ENCODE measurements at regions not wholly inside any gene's neighbourhood (a gene's known extent, or its start where the extent isn't known, plus 50 kb on each side); places are given as distances from the start of the nearest gene placed in this dataset.

GRCh38 chr3:124296406-124296805 lies 304.5 kb upstream of the ROPN1 start:
- peaks cover 0 to 4% of the 10 kb centered on the region in 2 donors for H3K4me1 ChIP-seq (ENCODE audit: control insufficient read depth in 1 of 2, insufficient read depth in 2 of 2, low read length in 2 of 2)
- H3K27me3 ChIP-seq (ENCODE audit: control insufficient read depth in 1 of 2, insufficient read depth in 2 of 2, low read length in 2 of 2): peaks cover 0 to 3% of the 10 kb centered on the region in 2 donors
- H3K4me3 ChIP-seq (ENCODE audit: low read depth in 1 of 2, low read length in 2 of 2): no peak overlapping the region
- no peak overlapping the region for H3K9ac ChIP-seq (ENCODE audit: low read depth in 1 of 2, low read length in 2 of 2)
- H3K9me3 ChIP-seq (ENCODE audit: control insufficient read depth in 1 of 2, low read length in 2 of 2): no peaks in the 10 kb centered on the region
- H3K36me3 ChIP-seq (ENCODE audit: control insufficient read depth in 1 of 2, insufficient read depth in 2 of 2, low read length in 2 of 2): no peaks in the 10 kb centered on the region
- H3K27ac ChIP-seq (ENCODE audit: low read depth, low read length): no peak overlapping the region

GRCh38 chr3:124297062-124297980 lies 305.4 kb upstream of the ROPN1 start:
- H3K4me3 ChIP-seq (ENCODE audit: low read depth in 1 of 2, low read length in 2 of 2): no peak overlapping the region
- H3K9me3 ChIP-seq (ENCODE audit: control insufficient read depth in 1 of 2, low read length in 2 of 2): no peaks in the 10 kb centered on the region
- peaks cover 0 to 3% of the 10 kb centered on the region in 2 donors for H3K27me3 ChIP-seq (ENCODE audit: control insufficient read depth in 1 of 2, insufficient read depth in 2 of 2, low read length in 2 of 2)
- no peak overlapping the region for H3K27ac ChIP-seq (ENCODE audit: low read depth, low read length)
- no peak overlapping the region for H3K9ac ChIP-seq (ENCODE audit: low read depth in 1 of 2, low read length in 2 of 2)
- H3K4me1 ChIP-seq (ENCODE audit: control insufficient read depth in 1 of 2, insufficient read depth in 2 of 2, low read length in 2 of 2): peaks cover 0 to under 1% of the 10 kb centered on the region in 2 donors
- H3K36me3 ChIP-seq (ENCODE audit: control insufficient read depth in 1 of 2, insufficient read depth in 2 of 2, low read length in 2 of 2): no peaks in the 10 kb centered on the region

DNA sequence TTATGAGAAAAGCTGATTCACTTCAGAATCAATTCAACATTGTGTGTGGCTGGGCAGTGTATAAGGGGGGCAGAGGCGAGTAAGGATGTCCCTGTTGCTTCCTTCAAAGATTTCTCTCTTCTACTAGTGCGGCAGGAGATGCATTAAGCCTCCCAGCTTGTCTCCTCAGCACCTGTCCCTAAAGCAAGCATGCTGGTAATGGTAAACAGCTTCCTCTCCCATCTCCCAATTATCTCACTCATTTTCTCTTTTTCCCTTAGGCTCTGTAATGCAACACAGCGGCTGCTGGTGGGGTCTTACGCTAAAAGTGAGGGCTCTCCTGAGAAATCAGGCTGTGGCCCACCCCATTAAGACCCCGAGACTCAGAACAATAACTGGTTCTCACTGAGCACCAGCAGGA lies 306.4 kb upstream of the ROPN1 start:
- Histone ChIP-seq H3K36me3 (ENCODE audit: control insufficient read depth in 1 of 2, insufficient read depth in 2 of 2, low read length in 2 of 2) (no peaks in the 10 kb centered on the region), H3K9ac (ENCODE audit: low read depth in 1 of 2, low read length in 2 of 2) (no peak overlapping the region), H3K4me3 (ENCODE audit: low read depth in 1 of 2, low read length in 2 of 2) (no peak overlapping the region), H3K4me1 (ENCODE audit: control insufficient read depth in 1 of 2, insufficient read depth in 2 of 2, low read length in 2 of 2) (no peaks in the 10 kb centered on the region), H3K27ac (ENCODE audit: low read depth, low read length) (no peak overlapping the region), H3K27me3 (ENCODE audit: control insufficient read depth in 1 of 2, insufficient read depth in 2 of 2, low read length in 2 of 2) (peaks cover 0 to 3% of the 10 kb centered on the region in 2 donors), H3K9me3 (ENCODE audit: control insufficient read depth in 1 of 2, low read length in 2 of 2) (no peaks in the 10 kb centered on the region)

GRCh38 chr3:124298951-124299350 lies 307.0 kb upstream of the ROPN1 start:
- Histone ChIP-seq H3K27ac (ENCODE audit: low read depth, low read length) (no peak overlapping the region), H3K27me3 (ENCODE audit: control insufficient read depth in 1 of 2, insufficient read depth in 2 of 2, low read length in 2 of 2) (peaks cover 0 to 3% of the 10 kb centered on the region in 2 donors), H3K4me3 (ENCODE audit: low read depth in 1 of 2, low read length in 2 of 2) (no peak overlapping the region), H3K9me3 (ENCODE audit: control insufficient read depth in 1 of 2, low read length in 2 of 2) (no peaks in the 10 kb centered on the region), H3K36me3 (ENCODE audit: control insufficient read depth in 1 of 2, insufficient read depth in 2 of 2, low read length in 2 of 2) (no peaks in the 10 kb centered on the region), H3K9ac (ENCODE audit: low read depth in 1 of 2, low read length in 2 of 2) (no peak overlapping the region), H3K4me1 (ENCODE audit: control insufficient read depth in 1 of 2, insufficient read depth in 2 of 2, low read length in 2 of 2) (no peaks in the 10 kb centered on the region)

DNA sequence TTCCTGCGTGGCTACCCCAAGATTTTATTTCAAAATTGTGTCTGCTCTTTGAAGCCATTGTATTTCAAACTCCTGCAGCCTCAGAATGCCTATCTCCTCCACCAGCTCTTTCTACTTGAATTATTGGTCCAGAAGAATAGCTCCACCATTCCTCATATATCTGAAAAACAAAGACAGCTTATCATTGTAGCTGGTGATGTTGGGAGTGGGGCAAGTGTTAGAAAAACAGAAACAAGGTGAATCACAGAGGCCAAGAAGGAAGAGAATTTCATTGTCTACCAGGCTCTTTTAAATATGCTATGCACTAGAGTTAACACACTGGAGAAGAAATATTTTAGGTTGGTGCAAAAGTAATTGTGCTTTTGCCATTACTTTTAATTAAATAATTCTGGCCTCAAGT lies 307.9 kb upstream of the ROPN1 start:
- Histone ChIP-seq H3K27ac (ENCODE audit: low read depth, low read length) (no peak overlapping the region), H3K36me3 (ENCODE audit: control insufficient read depth in 1 of 2, insufficient read depth in 2 of 2, low read length in 2 of 2) (no peaks in the 10 kb centered on the region), H3K9me3 (ENCODE audit: control insufficient read depth in 1 of 2, low read length in 2 of 2) (no peaks in the 10 kb centered on the region), H3K4me3 (ENCODE audit: low read depth in 1 of 2, low read length in 2 of 2) (no peak overlapping the region), H3K9ac (ENCODE audit: low read depth in 1 of 2, low read length in 2 of 2) (no peak overlapping the region), H3K27me3 (ENCODE audit: control insufficient read depth in 1 of 2, insufficient read depth in 2 of 2, low read length in 2 of 2) (no peaks in the 10 kb centered on the region), H3K4me1 (ENCODE audit: control insufficient read depth in 1 of 2, insufficient read depth in 2 of 2, low read length in 2 of 2) (no peaks in the 10 kb centered on the region)

DNA sequence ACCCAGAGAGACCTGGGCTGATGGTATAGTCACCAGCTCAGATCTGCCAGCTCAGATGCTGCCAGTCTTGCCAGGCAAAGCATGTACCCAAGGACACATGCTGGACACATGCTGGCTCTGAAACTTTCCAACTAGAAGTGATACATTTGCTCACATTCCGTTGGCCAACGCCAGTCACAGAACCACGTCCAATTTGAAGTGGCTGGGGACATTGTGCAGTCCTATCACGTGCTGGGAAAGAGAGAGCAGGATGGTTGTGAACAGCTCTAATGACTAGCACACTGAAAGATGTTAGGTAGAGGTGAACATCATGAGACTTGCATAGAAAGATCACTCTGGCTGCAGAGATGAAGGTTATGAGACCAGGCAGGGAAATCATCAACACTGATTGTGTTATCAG lies 308.5 kb upstream of the ROPN1 start:
- Histone ChIP-seq H3K36me3 (ENCODE audit: control insufficient read depth in 1 of 2, insufficient read depth in 2 of 2, low read length in 2 of 2) (no peaks in the 10 kb centered on the region), H3K9ac (ENCODE audit: low read depth in 1 of 2, low read length in 2 of 2) (no peak overlapping the region), H3K4me3 (ENCODE audit: low read depth in 1 of 2, low read length in 2 of 2) (no peak overlapping the region), H3K4me1 (ENCODE audit: control insufficient read depth in 1 of 2, insufficient read depth in 2 of 2, low read length in 2 of 2) (no peaks in the 10 kb centered on the region), H3K27ac (ENCODE audit: low read depth, low read length) (no peak overlapping the region), H3K9me3 (ENCODE audit: control insufficient read depth in 1 of 2, low read length in 2 of 2) (peaks cover 0 to 4% of the 10 kb centered on the region in 2 donors), H3K27me3 (ENCODE audit: control insufficient read depth in 1 of 2, insufficient read depth in 2 of 2, low read length in 2 of 2) (no peaks in the 10 kb centered on the region)

DNA sequence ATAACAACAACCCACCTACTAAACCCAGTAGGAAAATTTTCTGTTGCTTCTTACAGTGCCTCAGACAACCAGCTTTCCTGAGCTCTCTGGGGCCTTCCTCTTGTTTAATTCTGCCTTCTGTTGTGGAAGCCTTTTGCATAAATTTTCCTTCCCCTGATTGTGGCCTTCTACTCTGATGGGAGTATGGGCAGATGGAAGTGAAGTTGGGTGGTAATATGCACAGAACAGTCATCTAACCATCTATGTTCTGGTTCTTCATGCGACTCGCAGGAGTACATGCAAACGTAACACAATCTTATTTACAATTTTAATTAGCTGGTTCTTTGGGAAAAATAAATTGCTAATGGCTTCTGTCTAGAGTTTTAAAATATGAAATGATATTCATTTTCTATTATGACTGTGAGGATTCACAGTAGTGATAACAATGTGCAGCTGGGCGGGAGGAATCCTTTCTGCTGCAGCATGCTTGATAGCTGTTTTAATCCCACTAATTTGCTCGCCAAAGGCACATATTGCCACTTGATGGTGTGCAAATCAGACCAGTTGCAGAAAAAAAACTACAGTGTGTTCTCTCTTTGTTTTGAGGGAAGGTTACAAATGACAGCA lies 311.5 kb upstream of the ROPN1 start:
- H3K36me3 ChIP-seq (ENCODE audit: control insufficient read depth in 1 of 2, insufficient read depth in 2 of 2, low read length in 2 of 2): no peaks in the 10 kb centered on the region
- no peak overlapping the region for H3K4me3 ChIP-seq (ENCODE audit: low read depth in 1 of 2, low read length in 2 of 2)
- peaks cover 4 to 14% of the 10 kb centered on the region in 2 donors for H3K9me3 ChIP-seq (ENCODE audit: control insufficient read depth in 1 of 2, low read length in 2 of 2)
- no peak overlapping the region for H3K27ac ChIP-seq (ENCODE audit: low read depth, low read length)
- no peaks in the 10 kb centered on the region for H3K27me3 ChIP-seq (ENCODE audit: control insufficient read depth in 1 of 2, insufficient read depth in 2 of 2, low read length in 2 of 2)
- H3K4me1 ChIP-seq (ENCODE audit: control insufficient read depth in 1 of 2, insufficient read depth in 2 of 2, low read length in 2 of 2): no peaks in the 10 kb centered on the region
- no peak overlapping the region for H3K9ac ChIP-seq (ENCODE audit: low read depth in 1 of 2, low read length in 2 of 2)

- H3K9ac ChIP-seq (ENCODE audit: low read depth in 1 of 2, low read length in 2 of 2): no peak overlapping the region
- H3K36me3 ChIP-seq (ENCODE audit: control insufficient read depth in 1 of 2, insufficient read depth in 2 of 2, low read length in 2 of 2): no peaks in the 10 kb centered on the region
- no peak overlapping the region for H3K4me3 ChIP-seq (ENCODE audit: low read depth in 1 of 2, low read length in 2 of 2)
- H3K27me3 ChIP-seq (ENCODE audit: control insufficient read depth in 1 of 2, insufficient read depth in 2 of 2, low read length in 2 of 2): no peaks in the 10 kb centered on the region
- no peaks in the 10 kb centered on the region for H3K4me1 ChIP-seq (ENCODE audit: control insufficient read depth in 1 of 2, insufficient read depth in 2 of 2, low read length in 2 of 2)
- H3K9me3 ChIP-seq (ENCODE audit: control insufficient read depth in 1 of 2, low read length in 2 of 2): peaks cover 4 to 14% of the 10 kb centered on the region in 2 donors
- no peak overlapping the region for H3K27ac ChIP-seq (ENCODE audit: low read depth, low read length)
These were observed 314.7 kb upstream of the ROPN1 start for GRCh38 chr3:124306665-124307064.

- Histone ChIP-seq H3K4me3 (ENCODE audit: low read depth in 1 of 2, low read length in 2 of 2) (peak overlapping the region in 1 of 2 donors; percentile 16), H3K9me3 (ENCODE audit: control insufficient read depth in 1 of 2, low read length in 2 of 2) (no peaks in the 10 kb centered on the region), H3K36me3 (ENCODE audit: control insufficient read depth in 1 of 2, insufficient read depth in 2 of 2, low read length in 2 of 2) (no peaks in the 10 kb centered on the region), H3K9ac (ENCODE audit: low read depth in 1 of 2, low read length in 2 of 2) (no peak overlapping the region), H3K4me1 (ENCODE audit: control insufficient read depth in 1 of 2, insufficient read depth in 2 of 2, low read length in 2 of 2) (peaks cover 3 to 4% of the 10 kb centered on the region in 2 donors), H3K27ac (ENCODE audit: low read depth, low read length) (no peak overlapping the region), H3K27me3 (ENCODE audit: control insufficient read depth in 1 of 2, insufficient read depth in 2 of 2, low read length in 2 of 2) (no peaks in the 10 kb centered on the region)
These were observed 321.7 kb upstream of the ROPN1 start for GRCh38 chr3:124313621-124314020.

DNA sequence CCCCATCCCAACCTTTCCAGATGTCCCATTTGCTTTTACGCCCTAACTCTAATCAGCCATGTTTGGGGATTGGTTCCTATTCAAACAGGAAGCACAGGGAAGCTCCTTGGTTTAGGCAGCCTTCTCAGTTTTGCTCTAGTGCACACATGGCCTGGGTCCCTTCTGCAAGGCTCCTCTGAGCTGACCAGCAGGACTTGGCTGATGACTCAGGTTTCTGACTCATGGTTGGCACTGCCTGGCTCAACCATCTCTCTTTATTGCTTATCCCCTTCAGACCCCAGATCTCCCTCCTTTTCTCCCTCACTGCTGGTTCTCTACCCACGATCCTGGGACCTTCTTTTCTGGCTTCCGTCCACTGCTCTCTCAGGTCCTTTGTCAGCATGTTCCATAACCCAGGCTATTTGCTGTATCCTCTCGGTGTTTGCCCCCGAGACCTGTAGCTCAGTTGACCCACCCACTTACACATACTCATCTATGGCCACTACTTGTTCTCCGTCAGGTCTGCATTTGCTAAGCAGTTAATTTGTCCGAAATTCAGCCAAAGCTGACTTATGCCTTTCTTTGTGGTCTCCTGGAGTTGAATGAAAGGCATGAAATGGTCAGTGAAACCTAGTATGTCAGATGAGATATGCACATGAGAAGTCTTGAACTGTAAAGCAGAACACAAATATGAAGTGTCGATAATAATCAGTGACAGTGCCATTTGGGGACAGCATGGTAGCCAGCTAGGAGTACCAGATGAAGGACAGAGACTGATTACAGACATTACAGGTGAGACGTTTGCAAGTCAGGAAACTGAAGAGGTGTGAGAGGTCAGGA lies 323.5 kb upstream of the ROPN1 start:
- H3K27ac ChIP-seq (ENCODE audit: low read depth, low read length): no peak overlapping the region
- no peaks in the 10 kb centered on the region for H3K36me3 ChIP-seq (ENCODE audit: control insufficient read depth in 1 of 2, insufficient read depth in 2 of 2, low read length in 2 of 2)

More for the DNA sequence above, 323.5 kb upstream of the ROPN1 start:
- H3K9ac ChIP-seq (ENCODE audit: low read depth in 1 of 2, low read length in 2 of 2): no peak overlapping the region
- no peaks in the 10 kb centered on the region for H3K9me3 ChIP-seq (ENCODE audit: control insufficient read depth in 1 of 2, low read length in 2 of 2)
- no peaks in the 10 kb centered on the region for H3K27me3 ChIP-seq (ENCODE audit: control insufficient read depth in 1 of 2, insufficient read depth in 2 of 2, low read length in 2 of 2)
- H3K4me1 ChIP-seq (ENCODE audit: control insufficient read depth in 1 of 2, insufficient read depth in 2 of 2, low read length in 2 of 2): peaks cover 4 to 5% of the 10 kb centered on the region in 2 donors
- H3K4me3 ChIP-seq (ENCODE audit: low read depth in 1 of 2, low read length in 2 of 2): no peak overlapping the region

All from duodenal mucosa (tissue), 2 donors.